ENCODE measurements at regions not wholly inside any gene's neighbourhood (a gene's known extent, or its start where the extent isn't known, plus 50 kb on each side); places are given as distances from the start of the nearest gene placed in this dataset.

DNA sequence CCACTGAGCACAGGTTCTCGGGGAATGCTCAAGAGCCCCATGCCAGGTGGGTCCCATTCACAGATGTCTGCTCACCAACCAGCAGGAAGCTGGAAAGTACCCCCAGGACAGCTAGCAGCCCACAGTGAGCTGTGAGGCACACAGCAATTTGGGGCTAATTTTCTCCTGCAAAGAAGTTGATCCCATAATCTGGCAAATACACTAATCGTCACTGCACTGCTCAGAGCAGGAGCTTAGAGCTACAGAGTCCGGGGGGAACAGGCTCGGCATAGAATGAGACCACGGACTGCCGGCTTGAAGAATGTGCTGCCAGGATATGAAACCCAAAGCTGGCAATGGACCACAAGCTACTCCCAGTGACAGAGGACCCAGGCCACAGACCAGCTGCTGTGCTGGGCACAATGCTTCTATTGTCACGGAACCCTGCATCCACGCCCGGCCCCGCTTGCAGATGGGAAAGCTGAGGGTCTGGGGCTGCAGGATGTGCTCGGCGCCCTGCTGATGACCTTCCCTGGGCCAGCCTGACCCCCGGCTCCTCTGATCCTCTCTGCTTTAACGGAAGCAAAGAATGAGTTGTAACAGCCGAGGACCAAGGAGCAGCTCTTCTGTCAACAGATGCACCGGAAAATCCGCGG, 239.7 kb downstream of the CTTN start:
- no peak for DNase-seq (ENCODE audit: low spot score)
- no TSS peak for BruUV-seq (replicated peaks)
- POLR2A ChIA-PET (ENCODE audit: low non-redundant PET) = no interaction called here
- CTCF ChIA-PET = no interaction called here
- no peaks in the 10 kb centered on the region for H3K36me3 ChIP-seq (ENCODE audit: insufficient read depth, low read length, poor library complexity, severe bottlenecking)
- H3K4me3 ChIP-seq (ENCODE audit: low read depth, low read length, poor library complexity, severe bottlenecking) = no peak overlapping the region
- no peak overlapping the region for H3K27ac ChIP-seq (ENCODE audit: low read depth, low read length, poor library complexity, severe bottlenecking)
- intact Hi-C loops (cut with micrococcal nuclease; ENCODE audit: unreplicated experiment) = no loop called here
- H3K4me1 ChIP-seq (ENCODE audit: insufficient read depth, low read length, poor library complexity, severe bottlenecking) = no peaks in the 10 kb centered on the region
- H3K27me3 ChIP-seq (replicated peaks; ENCODE audit: insufficient read depth, low read depth, low read length, poor library complexity) = peaks cover 9% of the 10 kb centered on the region
- no peaks in the 10 kb centered on the region for H3K9me3 ChIP-seq (ENCODE audit: low read depth, low read length, poor library complexity, severe bottlenecking)
- TF ChIP-seq EZH2 (IDR thresholded peaks at IDR 0.05; ENCODE audit: borderline replicate concordance, low read depth, low read length, poor library complexity, severe bottlenecking) (no peak), CTCF (conservative IDR thresholded peaks at IDR 0.05; ENCODE audit: low read depth, low read length) (no peak)

DNA sequence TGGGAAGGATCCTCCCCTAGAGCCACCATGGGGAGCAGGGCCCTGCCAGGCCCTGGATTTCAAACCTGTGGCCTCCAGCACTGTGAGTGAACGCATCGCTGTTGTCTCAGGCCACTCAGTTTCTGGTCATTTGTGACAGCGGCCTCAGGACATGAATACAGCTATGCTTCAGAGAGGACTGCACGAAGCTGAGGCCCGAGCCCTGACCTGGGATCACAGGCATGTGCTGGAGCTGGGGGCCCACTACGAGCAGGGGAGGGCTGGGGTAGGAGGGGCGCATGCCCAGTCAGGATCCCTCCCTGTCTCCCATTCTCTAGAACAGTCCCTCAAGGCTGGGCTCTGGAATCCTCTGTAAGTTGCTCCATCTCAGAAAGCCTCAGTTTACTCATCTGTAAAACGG, 242.1 kb downstream of the CTTN start:
- Histone ChIP-seq H3K9me3 (ENCODE audit: low read depth, low read length, poor library complexity, severe bottlenecking) (no peaks in the 10 kb centered on the region), H3K4me3 (ENCODE audit: low read depth, low read length, poor library complexity, severe bottlenecking) (no peak overlapping the region), H3K36me3 (ENCODE audit: insufficient read depth, low read length, poor library complexity, severe bottlenecking) (no peaks in the 10 kb centered on the region), H3K27me3 (replicated peaks; ENCODE audit: insufficient read depth, low read depth, low read length, poor library complexity) (peaks cover 27% of the 10 kb centered on the region), H3K4me1 (ENCODE audit: insufficient read depth, low read length, poor library complexity, severe bottlenecking) (no peaks in the 10 kb centered on the region), H3K27ac (ENCODE audit: low read depth, low read length, poor library complexity, severe bottlenecking) (no peak overlapping the region)
- ChIA-PET CTCF (no interaction called here), POLR2A (ENCODE audit: low non-redundant PET) (no interaction called here)
- DNase-seq (ENCODE audit: low spot score) = no peak
- TF ChIP-seq CTCF (conservative IDR thresholded peaks at IDR 0.05; ENCODE audit: low read depth, low read length) = no peak
- TF ChIP-seq EZH2 (IDR thresholded peaks at IDR 0.05; ENCODE audit: borderline replicate concordance, low read depth, low read length, poor library complexity, severe bottlenecking) = no peak
- BruUV-seq (replicated peaks) = no TSS peak
- intact Hi-C loops (cut with micrococcal nuclease; ENCODE audit: unreplicated experiment) = no loop called here

DNA sequence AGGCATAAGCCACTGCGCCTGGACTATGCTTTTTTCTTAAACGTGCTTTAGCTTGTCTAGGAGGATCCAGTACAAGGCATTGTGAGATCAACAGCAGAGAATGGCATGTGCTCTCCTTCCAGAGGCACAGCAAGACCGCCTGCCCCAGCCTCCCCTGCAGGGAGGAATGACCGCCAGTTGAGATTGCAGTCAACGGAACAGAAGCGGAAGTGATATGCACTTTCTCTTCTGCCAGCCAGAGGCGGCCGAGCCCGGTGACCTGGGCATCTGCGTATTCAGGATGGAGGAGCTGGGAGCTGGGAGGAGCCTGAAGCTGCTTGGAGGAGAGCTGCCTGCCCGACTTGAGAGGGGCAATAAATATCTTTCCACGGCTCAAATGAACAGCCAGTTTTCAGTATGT, 243.0 kb downstream of the CTTN start:
- CTCF ChIA-PET = no interaction called here
- H3K4me1 ChIP-seq (ENCODE audit: insufficient read depth, low read length, poor library complexity, severe bottlenecking) = no peaks in the 10 kb centered on the region

More for the DNA sequence above, 243.0 kb downstream of the CTTN start:
- no peak overlapping the region for H3K4me3 ChIP-seq (ENCODE audit: low read depth, low read length, poor library complexity, severe bottlenecking)
- intact Hi-C loops (cut with micrococcal nuclease; ENCODE audit: unreplicated experiment) = no loop called here
- TF ChIP-seq CTCF (conservative IDR thresholded peaks at IDR 0.05; ENCODE audit: low read depth, low read length) (no peak), EZH2 (IDR thresholded peaks at IDR 0.05; ENCODE audit: borderline replicate concordance, low read depth, low read length, poor library complexity, severe bottlenecking) (no peak)
- POLR2A ChIA-PET (ENCODE audit: low non-redundant PET) = no interaction called here
- no peaks in the 10 kb centered on the region for H3K9me3 ChIP-seq (ENCODE audit: low read depth, low read length, poor library complexity, severe bottlenecking)
- H3K27me3 ChIP-seq (replicated peaks; ENCODE audit: insufficient read depth, low read depth, low read length, poor library complexity) = peaks cover 32% of the 10 kb centered on the region
- BruUV-seq (replicated peaks) = no TSS peak
- no peaks in the 10 kb centered on the region for H3K36me3 ChIP-seq (ENCODE audit: insufficient read depth, low read length, poor library complexity, severe bottlenecking)
- no peak overlapping the region for H3K27ac ChIP-seq (ENCODE audit: low read depth, low read length, poor library complexity, severe bottlenecking)
- no peak for DNase-seq (ENCODE audit: low spot score)

All from A673 (cell line).